Thoracic aorta (tissue), 2 donors: ENCODE measurements at regions not wholly inside any gene's neighbourhood (a gene's known extent, or its start where the extent isn't known, plus 50 kb on each side); places are given as distances from the start of the nearest gene placed in this dataset.

Experiments used
- ATAC-seq: fragments of 150-250 bp; one replicate; pipeline ENCODE4 v1.8.0; 2017; ENCODE audit warnings: low read depth; ENCODE audit not compliant: insufficient number of reproducible peaks, low FRiP score
- DNase-seq: peaks from one replicate; pipeline ENCODE4 v3.0.0-alpha.2; 2020; ENCODE audit warnings: low spot score
- H3K27ac ChIP-seq, 2 donors: fragments of 200-600 bp; sonication (generic); 1 replicate in 1 of 2; 2 replicates in 1 of 2; pipeline ENCODE4 v1.5.1; 2016; ENCODE audit warnings: mild to moderate bottlenecking in 2 of 2, moderate library complexity in 2 of 2
- H3K27me3 ChIP-seq: fragments of 200-600 bp; sonication (generic); replicated peaks from 2 replicates; pipeline ENCODE4 v1.6.0; 2016; ENCODE audit warnings: mild to moderate bottlenecking; ENCODE audit not compliant: insufficient read depth
- H3K36me3 ChIP-seq: fragments of 200-600 bp; sonication (generic); one replicate; pipeline ENCODE4 v1.5.1; 2016
- H3K4me1 ChIP-seq, 2 donors: fragments of 200-600 bp; sonication (generic); 1 replicate in 1 of 2; 2 replicates in 1 of 2; pipeline versions ENCODE4 v1.5.1 to v1.6.0; 2016; ENCODE audit warnings: low read depth in 2 of 2, mild to moderate bottlenecking in 1 of 2; ENCODE audit not compliant: control insufficient read depth in 1 of 2
- H3K4me3 ChIP-seq: fragments of 200-600 bp; sonication (generic); 2 replicates; pipeline ENCODE4 v1.5.1; 2016; ENCODE audit warnings: mild to moderate bottlenecking
- H3K9me3 ChIP-seq: fragments of 200-600 bp; sonication (generic); 2 replicates; pipeline ENCODE4 v1.5.1; 2016
- CTCF ChIP-seq: fragments of 200-600 bp; sonication (generic); IDR thresholded peaks from one replicate; pipeline ENCODE4 v1.5.1; 2019; ENCODE audit warnings: antibody characterized with exemption

GRCh38 chr13:87444135-87444534 is 227.0 kb upstream of the SLITRK5 start:
- no peaks in the 10 kb centered on the region for H3K4me1 ChIP-seq
- ATAC-seq (no peak), DNase-seq (no peak)
- TF ChIP-seq CTCF: no peak
- no peaks in the 10 kb centered on the region for H3K9me3 ChIP-seq
- no peaks in the 10 kb centered on the region for H3K36me3 ChIP-seq
- no peaks in the 10 kb centered on the region for H3K27me3 ChIP-seq
- no peak overlapping the region for H3K27ac ChIP-seq
- no peak overlapping the region for H3K4me3 ChIP-seq

GRCh38 chr13:87452281-87452680 is 218.9 kb upstream of the SLITRK5 start:
- no peak overlapping the region for H3K27ac ChIP-seq
- DNase-seq (no peak), ATAC-seq (no peak)
- H3K36me3 ChIP-seq: no peaks in the 10 kb centered on the region
- no peak for TF ChIP-seq CTCF
- no peaks in the 10 kb centered on the region for H3K9me3 ChIP-seq
- H3K4me1 ChIP-seq: no peaks in the 10 kb centered on the region
- H3K27me3 ChIP-seq: no peaks in the 10 kb centered on the region
- no peak overlapping the region for H3K4me3 ChIP-seq

- Histone ChIP-seq H3K4me1 (no peaks in the 10 kb centered on the region), H3K27ac (no peak overlapping the region), H3K9me3 (no peaks in the 10 kb centered on the region), H3K4me3 (no peak overlapping the region), H3K36me3 (no peaks in the 10 kb centered on the region), H3K27me3 (no peaks in the 10 kb centered on the region)
- no peak for TF ChIP-seq CTCF
- ATAC-seq (no peak), DNase-seq (no peak)
These were observed 217.9 kb upstream of the SLITRK5 start for GRCh38 chr13:87453244-87453643.

GRCh38 chr13:87459419-87459818 is 211.8 kb upstream of the SLITRK5 start:
- H3K4me3 ChIP-seq: no peak overlapping the region
- H3K27ac ChIP-seq: no peak overlapping the region
- no peak for TF ChIP-seq CTCF
- H3K27me3 ChIP-seq: no peaks in the 10 kb centered on the region
- no peaks in the 10 kb centered on the region for H3K9me3 ChIP-seq
- H3K36me3 ChIP-seq: no peaks in the 10 kb centered on the region
- ATAC-seq: no peak
- DNase-seq: no peak
- H3K4me1 ChIP-seq: no peaks in the 10 kb centered on the region

GRCh38 chr13:87497426-87497825 is 173.7 kb upstream of the SLITRK5 start:
- no peaks in the 10 kb centered on the region for H3K4me1 ChIP-seq
- no peak overlapping the region for H3K27ac ChIP-seq
- no peaks in the 10 kb centered on the region for H3K27me3 ChIP-seq
- no peaks in the 10 kb centered on the region for H3K9me3 ChIP-seq
- DNase-seq (no peak), ATAC-seq (no peak)
- H3K4me3 ChIP-seq: no peak overlapping the region
- no peak for TF ChIP-seq CTCF
- no peaks in the 10 kb centered on the region for H3K36me3 ChIP-seq
